HG02943 (cell line): ENCODE measurements at regions not wholly inside any gene's neighbourhood (a gene's known extent, or its start where the extent isn't known, plus 50 kb on each side); places are given as distances from the start of the nearest gene placed in this dataset.
"Not testable (repeated sequence)": the region's sequence is repeated elsewhere in the genome, so short reads cannot be mapped to it uniquely, and the experiment has no call there.

Source experiments
- ATAC-seq: cut with Tn5 transposase; IDR thresholded peaks from one replicate; pipeline ENCODE4 v1.9.1; 2021; ENCODE audit warnings: mild to moderate bottlenecking, low read depth, moderate library complexity; ENCODE audit not compliant: unreplicated experiment

DNA sequence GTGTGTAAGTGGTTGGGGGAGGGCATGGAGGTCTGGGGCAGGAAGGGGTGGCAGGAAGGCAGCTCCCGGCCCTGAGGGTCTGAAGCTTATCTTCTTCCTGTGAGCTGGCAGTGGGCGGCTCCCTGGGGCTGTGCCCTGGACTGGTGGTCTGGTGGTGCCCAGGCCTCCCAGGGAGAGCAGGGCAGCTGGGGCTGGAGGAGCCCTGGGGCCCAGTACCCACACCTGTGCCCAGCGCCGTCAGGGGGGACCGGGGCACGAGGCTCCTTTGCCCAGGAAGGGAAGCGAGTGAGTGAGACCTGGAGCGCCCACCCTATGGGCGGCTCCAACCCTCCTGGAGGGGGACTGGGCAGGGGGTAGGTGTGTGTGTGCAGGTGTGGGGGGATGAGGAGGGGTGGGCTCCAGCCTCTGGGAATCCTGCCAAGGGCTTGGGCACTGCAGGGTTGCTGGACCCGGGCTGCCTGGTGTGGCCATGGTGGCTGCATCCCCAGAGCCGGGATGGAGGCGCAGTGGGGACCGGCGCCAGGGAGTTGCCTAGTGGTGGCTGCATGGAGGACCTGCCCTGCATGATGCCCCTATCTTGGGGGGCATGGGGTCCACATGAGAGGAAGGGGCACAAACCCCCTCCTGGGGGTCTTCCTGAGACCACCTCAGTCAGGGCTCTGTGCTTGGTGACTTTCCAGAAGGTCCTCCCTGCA lies 353.6 kb downstream of the TMEM121 start:
- ATAC-seq = no peak

DNA sequence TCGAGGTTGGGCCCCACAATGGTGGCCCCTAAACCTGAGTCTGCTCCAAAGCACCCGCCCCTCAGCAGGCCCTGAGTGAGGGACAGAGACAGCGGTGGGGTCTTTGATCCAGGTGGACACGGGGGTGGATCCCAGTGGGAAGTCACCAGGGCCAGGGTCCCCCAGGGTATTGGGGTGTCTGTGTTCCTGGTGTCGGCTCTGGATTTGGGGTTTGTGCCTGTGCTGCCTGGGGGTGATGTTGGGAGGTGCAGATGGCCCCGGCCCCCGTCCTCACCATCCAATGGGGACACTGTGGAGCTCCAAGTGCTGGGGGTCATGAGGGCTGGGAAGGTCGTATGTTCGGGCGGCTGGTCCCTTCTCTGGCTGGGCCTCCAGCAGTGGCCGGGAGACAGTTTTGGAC lies 354.2 kb downstream of the TMEM121 start:
- ATAC-seq = no peak

DNA sequence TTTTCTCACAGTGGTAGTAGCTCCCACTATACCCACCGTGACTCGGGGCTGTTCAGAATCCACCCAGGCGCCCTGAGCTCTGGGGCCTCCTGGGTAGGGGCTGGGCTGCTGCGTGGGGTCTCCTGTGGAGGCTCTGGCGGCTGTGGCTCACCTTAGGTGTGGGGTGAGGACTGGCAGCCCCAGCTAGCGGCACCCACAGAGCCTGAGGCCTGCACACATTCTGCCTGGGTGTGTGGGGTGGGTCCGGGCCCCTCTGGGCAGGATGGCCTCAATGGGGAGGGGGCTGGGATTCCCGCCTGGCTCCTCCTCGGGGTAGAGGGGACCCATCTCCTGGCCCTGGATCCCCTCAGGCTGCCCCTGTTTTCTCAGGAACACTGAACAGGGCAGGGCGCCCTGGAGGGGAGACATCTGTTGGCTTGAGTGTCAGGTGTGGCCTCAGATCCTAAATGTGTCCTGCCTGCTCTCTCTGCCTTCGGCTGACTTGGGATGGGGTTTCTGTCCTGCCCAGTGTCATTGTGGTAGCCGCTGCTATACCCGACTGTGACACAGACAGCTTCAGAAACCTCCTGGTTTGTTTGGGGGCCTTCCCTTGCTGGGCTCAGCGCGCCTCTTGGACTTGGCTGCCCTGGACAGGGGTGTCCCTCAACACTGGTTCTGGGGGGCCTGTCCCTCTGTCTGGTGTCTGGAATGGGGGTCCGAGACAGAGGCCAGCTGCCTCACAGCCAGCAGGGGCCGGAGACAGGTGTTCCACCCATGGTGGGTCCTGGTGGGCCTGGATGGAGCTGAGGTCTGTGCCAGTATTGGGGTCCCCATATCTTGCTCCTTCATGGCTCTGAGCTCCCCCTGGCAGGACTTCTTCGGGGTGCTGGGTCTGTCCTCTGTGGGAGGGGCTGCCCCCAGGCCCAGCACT lies 354.9 kb downstream of the TMEM121 start:
- no peak for ATAC-seq

DNA sequence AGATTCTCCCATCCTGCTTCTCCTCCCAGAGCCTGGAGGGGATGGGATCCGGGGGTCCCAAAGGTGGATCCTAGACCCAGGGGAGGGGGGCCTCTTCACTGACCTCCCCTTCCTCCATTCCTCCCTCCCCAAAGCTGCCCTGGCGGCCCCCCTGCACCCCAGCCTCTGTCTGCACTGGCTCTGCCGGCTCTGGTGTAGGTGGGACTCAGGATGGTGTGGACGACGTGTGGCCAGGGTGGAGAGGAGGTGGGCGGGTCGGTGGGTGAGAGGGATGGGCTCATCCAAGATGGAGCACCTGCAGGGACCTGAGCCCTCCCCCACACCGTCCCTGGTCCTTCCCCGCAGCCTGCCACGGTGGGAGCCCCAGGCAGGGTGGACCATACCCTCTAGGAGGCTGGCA lies 355.6 kb downstream of the TMEM121 start:
- not testable (repeated sequence) for ATAC-seq

DNA sequence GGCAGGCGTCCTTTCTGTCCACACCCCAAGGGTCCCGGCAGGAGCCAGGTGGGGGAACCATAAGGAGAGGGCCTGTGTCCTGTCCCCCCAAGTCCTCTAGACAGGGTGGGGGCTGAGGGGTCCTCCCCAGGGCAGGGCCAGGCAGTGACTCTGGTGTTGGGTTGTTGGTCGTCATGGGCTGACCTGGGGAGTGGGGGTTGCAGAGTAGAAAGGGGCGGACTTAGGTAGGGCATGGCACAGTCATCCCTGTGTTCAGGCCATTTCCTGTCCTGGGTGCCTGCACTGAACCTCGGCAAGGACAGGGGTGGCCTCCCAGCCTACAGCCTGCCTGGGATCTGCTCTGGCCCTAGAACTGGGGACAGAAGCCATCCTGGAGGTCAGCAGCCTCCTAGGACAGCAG lies 356.2 kb downstream of the TMEM121 start:
- no peak for ATAC-seq

GRCh38 chr14:105883066-105884005 lies 357.0 kb downstream of the TMEM121 start:
- no peak for ATAC-seq

DNA sequence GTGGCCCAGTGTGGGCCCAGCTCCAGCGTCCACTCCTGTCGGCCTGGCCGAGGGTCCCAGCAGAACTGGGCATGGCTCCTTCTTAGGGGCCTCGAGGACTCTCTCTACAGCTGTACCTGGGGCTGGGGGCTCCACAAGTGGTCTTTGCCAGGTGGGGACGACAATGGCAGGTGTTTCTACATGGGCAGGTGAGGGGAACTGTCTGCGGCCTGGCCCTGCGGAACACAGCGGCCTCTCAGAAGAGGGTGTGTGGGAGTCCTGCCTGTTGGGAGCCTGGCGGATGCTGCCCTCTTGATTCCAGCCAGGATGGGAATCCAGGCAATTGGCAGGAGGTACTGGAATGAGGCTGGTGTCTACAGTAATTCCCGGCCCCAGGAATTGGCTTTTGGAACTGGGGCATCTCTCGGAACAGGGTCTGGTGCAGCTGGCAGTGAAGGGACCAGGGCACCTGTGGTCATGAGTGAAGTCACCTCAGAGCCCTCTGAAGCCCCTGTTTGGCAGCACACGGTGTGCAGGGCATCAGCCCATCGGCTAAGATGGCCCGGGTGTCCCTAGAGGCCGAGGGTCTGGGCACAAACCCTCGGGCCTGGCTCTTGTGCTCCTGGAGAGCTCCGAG lies 357.9 kb downstream of the TMEM121 start:
- not testable (repeated sequence) for ATAC-seq

GRCh38 chr14:105884808-105885281 lies 358.5 kb downstream of the TMEM121 start:
- ATAC-seq = no peak

- ATAC-seq = no peak
Observed at GRCh38 chr14:105885561-105886320, 359.4 kb downstream of the TMEM121 start.

DNA sequence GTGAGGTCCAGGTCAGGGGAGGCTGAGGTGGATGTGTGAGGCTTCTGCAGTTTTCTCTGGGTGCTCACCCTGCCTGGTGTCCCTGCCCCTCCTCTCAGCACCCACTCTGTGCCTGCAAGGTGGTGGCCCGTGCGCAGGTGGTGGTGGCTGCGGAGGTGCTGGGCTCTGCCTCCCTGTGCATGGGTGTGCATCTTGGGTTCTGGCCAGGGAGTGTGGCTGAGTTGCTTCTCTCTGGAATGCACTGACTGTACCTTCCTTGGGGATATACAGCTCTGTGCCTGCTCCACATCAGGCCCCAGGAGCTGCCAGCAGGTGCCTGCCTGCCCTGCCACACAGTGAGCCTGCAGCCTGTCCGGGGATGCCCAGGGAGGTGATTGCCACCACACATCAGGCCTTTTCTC lies 360.4 kb downstream of the TMEM121 start:
- not testable (repeated sequence) for ATAC-seq

DNA sequence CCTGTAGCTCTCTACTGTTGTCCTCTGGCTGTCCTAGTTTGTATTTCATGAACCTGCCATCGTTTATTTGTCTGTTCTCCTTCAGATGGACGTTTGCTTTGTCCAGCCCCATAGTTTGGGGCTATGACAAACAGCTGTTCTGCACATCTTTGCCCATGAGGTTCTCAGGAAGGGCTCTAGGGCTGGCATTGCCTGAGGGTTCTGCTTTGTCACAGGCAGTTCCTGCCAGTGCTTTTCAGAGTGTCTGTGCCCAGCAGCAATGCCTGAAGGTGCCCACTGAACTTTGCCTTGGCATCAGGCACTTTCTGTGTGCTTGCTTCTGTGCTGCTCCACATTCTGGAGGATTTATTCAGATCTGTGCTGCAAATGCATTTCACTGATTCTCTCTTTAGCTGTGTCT lies 361.3 kb downstream of the TMEM121 start:
- ATAC-seq = no peak

GRCh38 chr14:105888151-105888550 lies 361.8 kb downstream of the TMEM121 start:
- no peak for ATAC-seq

- ATAC-seq = no peak
Observed at GRCh38 chr14:105888784-105889665, 362.6 kb downstream of the TMEM121 start.

GRCh38 chr14:105889666-105890473 lies 363.5 kb downstream of the TMEM121 start:
- ATAC-seq = no peak

- ATAC-seq = no peak
Observed at GRCh38 chr14:105890474-105891220, 364.3 kb downstream of the TMEM121 start.

DNA sequence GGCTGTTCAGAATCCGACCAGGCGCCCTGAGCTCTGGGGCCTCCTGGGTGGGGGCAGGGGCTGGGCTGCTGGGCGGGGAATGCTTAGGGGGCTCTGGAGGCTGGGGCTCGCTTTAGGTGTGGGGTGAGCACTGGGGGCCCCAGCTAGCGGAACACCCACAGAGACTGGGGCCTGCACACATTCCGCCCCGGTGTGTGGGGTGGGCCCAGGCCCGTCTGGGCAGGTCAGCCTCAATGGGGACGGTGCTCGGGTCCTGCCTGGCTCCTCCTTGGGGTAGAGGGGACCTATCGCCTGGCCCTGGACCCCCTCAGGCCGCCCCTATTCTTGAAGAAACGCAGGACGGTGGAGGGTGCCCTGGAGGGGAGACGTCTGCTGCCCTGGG lies 364.8 kb downstream of the TMEM121 start:
- no peak for ATAC-seq
